H1 (cell line): ENCODE measurements at regions not wholly inside any gene's neighbourhood (a gene's known extent, or its start where the extent isn't known, plus 50 kb on each side); places are given as distances from the start of the nearest gene placed in this dataset.
A peak's percentile ranks its signal among the peaks of the same experiment; 100 is the strongest.

Experiments
- CTCF ChIA-PET: fragments of 300-600 bp; sonication (Branson Sonifier 250); formaldehyde crosslinking; loops from one replicate; lab custom pipeline; 2021; ENCODE audit not compliant: partially characterized antibody; lab: Charles Lee
- POLR2A ChIA-PET: fragments of 300-600 bp; sonication (Branson Sonifier 250); formaldehyde crosslinking; loops from one replicate; lab custom pipeline; 2021; ENCODE audit warnings: inconsistent platforms; ENCODE audit not compliant: partially characterized antibody; lab: Charles Lee
- DNase-seq, 2 experiments: peaks; one replicate each; pipeline versions ENCODE4 v3.0.0 to v3.0.0-alpha.2; 2010 to 2022; ENCODE audit warnings: low spot score in 2 of 2, low read depth in 1 of 2, mixed read lengths in 1 of 2
- FAIRE-seq: peaks from 2 replicates; lab custom pipeline; 2011; peaks lifted over from hg19 to GRCh38; lab: Jason Lieb, UNC
- H2AFZ ChIP-seq: 2 replicates; pipeline ENCODE4 v1.8.1; 2012; ENCODE audit warnings: low read length, inconsistent platforms
- H2AK5ac ChIP-seq: 2 replicates; pipeline ENCODE4 v1.6.1; 2013; ENCODE audit warnings: low read depth, low read length
- H2BK120ac ChIP-seq: replicated peaks from 2 replicates; pipeline ENCODE3; 2013; ENCODE audit warnings: low read depth, low read length, inconsistent platforms
- H2BK12ac ChIP-seq: 2 replicates; pipeline ENCODE4 v1.6.1; 2013; ENCODE audit warnings: low read depth, low read length
- H2BK15ac ChIP-seq: 2 replicates; pipeline ENCODE4 v1.6.1; 2013; ENCODE audit warnings: low read length
- H2BK20ac ChIP-seq: 2 replicates; pipeline ENCODE4 v1.6.1; 2013; ENCODE audit warnings: low read length
- H2BK5ac ChIP-seq: 2 replicates; pipeline ENCODE4 v1.6.1; 2013; ENCODE audit warnings: low read depth, low read length
- H3K14ac ChIP-seq: 2 replicates; pipeline ENCODE4 v1.6.1; 2013; ENCODE audit warnings: inconsistent platforms; ENCODE audit not compliant: insufficient read length
- H3K18ac ChIP-seq: 2 replicates; pipeline ENCODE4 v1.6.1; 2013; ENCODE audit warnings: low read length; ENCODE audit errors: extremely low read depth
- H3K23ac ChIP-seq: 2 replicates; pipeline ENCODE4 v1.6.1; 2013; ENCODE audit warnings: inconsistent platforms; ENCODE audit not compliant: insufficient read length
- H3K23me2 ChIP-seq: 2 replicates; pipeline ENCODE4 v1.6.1; 2013; ENCODE audit warnings: low read depth, low read length
- H3K27ac ChIP-seq: 2 replicates; pipeline ENCODE4 v1.6.1; 2011; ENCODE audit warnings: low read depth, low read length, inconsistent platforms
- H3K27me3 ChIP-seq, 4 experiments: replicated peaks in 1 of 4; 1 replicate in 1 of 4; 2 replicates in 3 of 4; pipeline versions ENCODE4 v1.6.1 to v1.8.1; 2011 to 2013; ENCODE audit warnings: low read length in 3 of 4, mild to moderate bottlenecking in 3 of 4, inconsistent platforms in 2 of 4, mixed read lengths in 2 of 4, moderate library complexity in 1 of 4; ENCODE audit not compliant: control insufficient read depth in 3 of 4, insufficient read depth in 3 of 4; ENCODE audit errors: extremely low read depth in 1 of 4
- H3K36me3 ChIP-seq, 4 experiments: 2 replicates each; pipeline versions ENCODE4 v1.6.1 to v1.8.1; 2011 to 2013; ENCODE audit warnings: mild to moderate bottlenecking in 4 of 4, low read length in 3 of 4, moderate library complexity in 2 of 4, control low read depth in 1 of 4, inconsistent platforms in 1 of 4; ENCODE audit not compliant: insufficient read depth in 4 of 4, control insufficient read depth in 2 of 4
- H3K4ac ChIP-seq: replicated peaks from 2 replicates; pipeline ENCODE3; 2013; ENCODE audit warnings: low read length, low read depth, mixed read lengths, inconsistent platforms; ENCODE audit not compliant: insufficient read length
- H3K4me1 ChIP-seq, 4 experiments: replicated peaks in 1 of 4; 1 replicate in 1 of 4; 2 replicates in 3 of 4; pipeline versions ENCODE4 v1.6.1 to v1.8.1; 2011 to 2013; ENCODE audit warnings: low read length in 3 of 4, inconsistent platforms in 2 of 4, mixed read lengths in 1 of 4; ENCODE audit not compliant: insufficient read depth in 4 of 4, control insufficient read depth in 3 of 4
- H3K4me2 ChIP-seq, 2 experiments: 2 replicates each; pipeline versions ENCODE4 v1.6.1 to v1.8.1; 2011 to 2013; ENCODE audit warnings: low read depth in 2 of 2, low read length in 2 of 2, control low read depth in 1 of 2, inconsistent platforms in 1 of 2, mild to moderate bottlenecking in 1 of 2; ENCODE audit not compliant: insufficient read depth in 1 of 2
- H3K4me3 ChIP-seq, 4 experiments: fragments of 200-600, 300-600 bp in 1 of 4; sonication (generic), shearing (Covaris generic), sonication (Bioruptor Twin) in 1 of 4; 2 replicates each; pipeline versions ENCODE4 v1.5.1 to v1.8.1; 2011 to 2016; ENCODE audit warnings: low read length in 4 of 4, low read depth in 3 of 4, control low read depth in 2 of 4, inconsistent platforms in 2 of 4, mild to moderate bottlenecking in 2 of 4, mixed read lengths in 1 of 4, moderate library complexity in 1 of 4; ENCODE audit not compliant: insufficient read depth in 2 of 4; ENCODE audit errors: extremely low read depth in 1 of 4
- H3K56ac ChIP-seq: replicated peaks from 2 replicates; pipeline ENCODE3; 2013; ENCODE audit warnings: low read depth, mild to moderate bottlenecking, mixed read lengths, low read length, inconsistent platforms; ENCODE audit not compliant: insufficient read length
- H3K79me1 ChIP-seq: 2 replicates; pipeline ENCODE4 v1.6.1; 2013; ENCODE audit warnings: low read depth, low read length, control low read depth
- H3K79me2 ChIP-seq, 2 experiments: 2 replicates each; pipeline versions ENCODE4 v1.6.1 to v1.8.1; 2012 to 2013; ENCODE audit warnings: low read length in 2 of 2, mild to moderate bottlenecking in 2 of 2, inconsistent platforms in 1 of 2; ENCODE audit not compliant: insufficient read depth in 2 of 2, control insufficient read depth in 1 of 2
- H3K9ac ChIP-seq, 4 experiments: replicated peaks in 1 of 4; 1 replicate in 1 of 4; 2 replicates in 3 of 4; pipeline versions ENCODE4 v1.6.1 to v1.8.1; 2011 to 2013; ENCODE audit warnings: low read depth in 3 of 4, low read length in 3 of 4, control low read depth in 2 of 4, mild to moderate bottlenecking in 2 of 4, moderate library complexity in 2 of 4, inconsistent platforms in 1 of 4; ENCODE audit errors: extremely low read depth in 1 of 4
- H3K9me3 ChIP-seq, 2 experiments: 2 replicates each; pipeline versions ENCODE4 v1.6.1 to v1.8.1; 2012 to 2013; ENCODE audit warnings: mild to moderate bottlenecking in 2 of 2, moderate library complexity in 2 of 2, control low read depth in 1 of 2, inconsistent platforms in 1 of 2, low read depth in 1 of 2, low read length in 1 of 2, mixed read lengths in 1 of 2; ENCODE audit not compliant: insufficient read depth in 2 of 2
- H4K20me1 ChIP-seq, 2 experiments: replicated peaks in 1 of 2; 2 replicates each; pipeline versions ENCODE3 to v1.8.1; 2011 to 2013; ENCODE audit warnings: inconsistent platforms in 2 of 2, low read length in 2 of 2, mild to moderate bottlenecking in 1 of 2; ENCODE audit not compliant: insufficient read depth in 2 of 2, control insufficient read depth in 1 of 2
- H4K5ac ChIP-seq: 2 replicates; pipeline ENCODE4 v1.6.1; 2013; ENCODE audit warnings: low read length, low read depth, mixed read lengths, inconsistent platforms; ENCODE audit not compliant: insufficient read length
- H4K8ac ChIP-seq: 2 replicates; pipeline ENCODE4 v1.8.0; 2013; ENCODE audit warnings: mild to moderate bottlenecking, moderate library complexity, low read length, inconsistent platforms; ENCODE audit not compliant: insufficient read depth; ENCODE audit errors: extremely low read depth
- H4K91ac ChIP-seq: replicated peaks from 2 replicates; pipeline ENCODE3; 2013; ENCODE audit warnings: low read length, mixed read lengths, inconsistent platforms; ENCODE audit not compliant: insufficient read length
- CTCF ChIP-seq, 3 experiments: IDR thresholded peaks; 1 replicate in 2 of 3; 2 replicates in 1 of 3; pipeline versions ENCODE4 v1.5.1 to v1.6.1; 2011; ENCODE audit warnings: low read length in 3 of 3, mild to moderate bottlenecking in 3 of 3, inconsistent platforms in 2 of 3, low read depth in 1 of 3, moderate library complexity in 1 of 3; ENCODE audit not compliant: insufficient read depth in 1 of 3; ENCODE audit errors: control extremely low read depth in 1 of 3
- RAD21 ChIP-seq, 2 experiments: IDR thresholded peaks in 1 of 2; conservative IDR thresholded peaks in 1 of 2; 2 replicates each; pipeline ENCODE4 v1.6.1; 2011; ENCODE audit warnings: low read depth in 2 of 2, low read length in 2 of 2, improper control_type of control experiment in 1 of 2, inconsistent platforms in 1 of 2, mild to moderate bottlenecking in 1 of 2, moderate library complexity in 1 of 2
- SIN3A ChIP-seq, 2 experiments: IDR thresholded peaks in 1 of 2; conservative IDR thresholded peaks in 1 of 2; 2 replicates each; pipeline ENCODE4 v1.6.1; 2011 to 2012; ENCODE audit warnings: low read length in 2 of 2, improper control_type of control experiment in 1 of 2, low read depth in 1 of 2, mild to moderate bottlenecking in 1 of 2
- SP4 ChIP-seq: IDR thresholded peaks from 2 replicates; pipeline ENCODE4 v1.6.1; 2012; ENCODE audit warnings: low read length, inconsistent platforms
- WGBS, 2 experiments: shearing (Covaris generic) in 1 of 2; methylation state at CpG; one replicate each; pipeline versions ENCODE4 v1.1.6 to v1.1.7; 2013 to 2015; ENCODE audit warnings: low lambda C conversion rate in 2 of 2, mixed read lengths in 2 of 2, inconsistent platforms in 1 of 2, low coverage in 1 of 2, missing lambda C conversion rate in 1 of 2; ENCODE audit not compliant: insufficient replicate concordance in 2 of 2, insufficient coverage in 1 of 2, insufficient read length in 1 of 2; ENCODE audit errors: extremely low coverage in 1 of 2, missing lambda C conversion rate in 1 of 2; 5-methylcytosine and 5-hydroxymethylcytosine counted together
- TF ChIP-seq, protein P1 (sequence below): IDR thresholded peaks from 2 replicates; pipeline ENCODE4 v1.6.1; 2012; ENCODE audit warnings: inconsistent platforms

DNA sequence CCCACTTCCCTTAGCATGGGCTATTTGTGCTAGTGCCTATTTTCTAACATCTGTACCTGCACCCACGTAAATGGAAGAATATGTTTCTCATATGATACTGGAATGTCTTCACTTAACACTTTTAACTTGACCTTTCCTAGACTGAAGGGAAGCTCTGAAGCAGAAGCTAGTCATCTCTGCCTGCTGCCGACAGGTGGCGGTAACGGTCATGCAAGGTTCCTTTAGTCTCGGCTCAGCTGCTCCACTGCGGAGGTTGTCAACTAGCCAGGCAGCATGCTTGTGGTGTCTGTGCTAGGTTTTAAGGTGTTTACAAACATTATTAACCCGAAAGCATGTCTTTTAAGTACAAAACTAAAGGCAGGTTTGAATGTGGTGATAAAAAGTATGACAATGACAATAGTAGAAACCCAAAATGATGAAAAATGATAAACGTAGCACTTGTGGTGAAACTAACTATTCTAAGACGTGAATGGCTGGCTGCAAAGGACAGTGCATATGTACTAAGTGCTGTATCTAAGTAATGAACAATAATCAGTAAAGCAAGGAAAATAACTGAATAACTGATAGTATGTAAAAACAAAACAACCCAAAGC is 117.2 kb downstream of the GRIN2B start:
- Histone ChIP-seq H3K4me2 (no peak overlapping the region), H3K18ac (no peak overlapping the region), H3K36me3 (no peaks in the 10 kb centered on the region), H3K27me3 (no peaks in the 10 kb centered on the region), H4K8ac (no peak overlapping the region), H3K14ac (no peak overlapping the region), H3K23me2 (no peaks in the 10 kb centered on the region), H3K4ac (no peak overlapping the region), H2BK20ac (no peak overlapping the region), H4K91ac (no peak overlapping the region), H2BK120ac (no peak overlapping the region), H3K23ac (no peak overlapping the region), H2BK5ac (no peak overlapping the region), H3K4me1 (no peaks in the 10 kb centered on the region), H4K5ac (no peak overlapping the region), H2AFZ (no peak overlapping the region), H2BK15ac (no peak overlapping the region), H3K9me3 (no peaks in the 10 kb centered on the region), H3K79me2 (no peaks in the 10 kb centered on the region), H3K4me3 (no peak overlapping the region), H2AK5ac (no peak overlapping the region), H3K79me1 (no peaks in the 10 kb centered on the region), H3K27ac (no peak overlapping the region), H4K20me1 (no peaks in the 10 kb centered on the region), H3K9ac (no peak overlapping the region), H2BK12ac (no peak overlapping the region), H3K56ac (no peak overlapping the region)
- TF ChIP-seq RAD21 (IDR thresholded peaks at IDR 0.05 in 1 of 2, conservative IDR thresholded peaks at IDR 0.05 in 1 of 2; ENCODE audit: low read depth in 2 of 2, low read length in 2 of 2) = peak; percentile 74 to 82
- peak in 1 of 2 experiments; percentile 76; a peak in 1 of 4 replicates for TF ChIP-seq SIN3A (conservative IDR thresholded peaks at IDR 0.05 in 1 of 2, IDR thresholded peaks at IDR 0.05 in 1 of 2; ENCODE audit: low read depth in 1 of 2, low read length in 2 of 2)
- TF ChIP-seq, protein P1, sequence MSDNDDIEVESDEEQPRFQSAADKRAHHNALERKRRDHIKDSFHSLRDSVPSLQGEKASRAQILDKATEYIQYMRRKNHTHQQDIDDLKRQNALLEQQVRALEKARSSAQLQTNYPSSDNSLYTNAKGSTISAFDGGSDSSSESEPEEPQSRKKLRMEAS = 0 out of 2 replicates have a peak, but pooled peaks have one; percentile 55
- peak; percentile 86 to 99 (median 97) for TF ChIP-seq CTCF (IDR thresholded peaks at IDR 0.05; ENCODE audit: control extremely low read depth in 1 of 3, insufficient read depth in 1 of 3, low read depth in 1 of 3, low read length in 3 of 3)
- no peak for TF ChIP-seq SP4
- WGBS, 2 experiments = 30% methylated on average over 9 of the region's 9 CpGs; no CpG with 5 or more reads in 1 of the 2 experiments
- ChIA-PET CTCF (interaction anchor here (0.6 to 3.7 kb wide), 37 partner anchors 10 to 590 kb away, joined by 3 to 28 read pairs (median 4); no protein-coding TSS in a partner anchor), POLR2A (no interaction called here)
- peak; percentile 98 for FAIRE-seq
- DNase-seq = peak; percentile 50 to 84
